HG03354 (cell line): ENCODE measurements at regions not wholly inside any gene's neighbourhood (a gene's known extent, or its start where the extent isn't known, plus 50 kb on each side); places are given as distances from the start of the nearest gene placed in this dataset.
"Not testable (repeated sequence)": the region's sequence is repeated elsewhere in the genome, so short reads cannot be mapped to it uniquely, and the experiment has no call there.

Source experiments
- ATAC-seq: cut with Tn5 transposase; IDR thresholded peaks from one replicate; pipeline ENCODE4 v1.9.1; 2021; ENCODE audit warnings: mild to moderate bottlenecking; ENCODE audit not compliant: unreplicated experiment, poor library complexity, severe bottlenecking

GRCh38 chr16:13665876-13666275 is 254.1 kb upstream of the ERCC4 start:
- ATAC-seq, result no peak

GRCh38 chr16:13672196-13672595 is 247.8 kb upstream of the ERCC4 start:
- no peak for ATAC-seq

GRCh38 chr16:13680021-13680889 is 239.7 kb upstream of the ERCC4 start:
- no peak for ATAC-seq

GRCh38 chr16:13684819-13685563 is 235.0 kb upstream of the ERCC4 start:
- ATAC-seq, result no peak

GRCh38 chr16:13696017-13696416 is 223.9 kb upstream of the ERCC4 start:
- ATAC-seq, result no peak

GRCh38 chr16:13697013-13697412 is 222.9 kb upstream of the ERCC4 start:
- ATAC-seq, result no peak

GRCh38 chr16:13697568-13697967 is 222.4 kb upstream of the ERCC4 start:
- no peak for ATAC-seq

GRCh38 chr16:13702614-13703013 is 217.3 kb upstream of the ERCC4 start:
- no peak for ATAC-seq

GRCh38 chr16:13708347-13709120 is 211.4 kb upstream of the ERCC4 start:
- no peak for ATAC-seq

- no peak for ATAC-seq
These were observed 201.2 kb upstream of the ERCC4 start for GRCh38 chr16:13718748-13719147.

- ATAC-seq, result no peak
These were observed 192.0 kb upstream of the ERCC4 start for GRCh38 chr16:13727943-13728342.

- ATAC-seq, result no peak
These were observed 186.4 kb upstream of the ERCC4 start for GRCh38 chr16:13733561-13733960.

- ATAC-seq, result not testable (repeated sequence)
These were observed 180.2 kb upstream of the ERCC4 start for GRCh38 chr16:13739621-13740373.

GRCh38 chr16:13742928-13743327 is 177.0 kb upstream of the ERCC4 start:
- ATAC-seq, result no peak

GRCh38 chr16:13743571-13743970 is 176.4 kb upstream of the ERCC4 start:
- no peak for ATAC-seq

- no peak for ATAC-seq
These were observed 163.4 kb upstream of the ERCC4 start for GRCh38 chr16:13756411-13757140.

GRCh38 chr16:13766334-13766733 is 153.6 kb upstream of the ERCC4 start:
- no peak for ATAC-seq

- no peak for ATAC-seq
These were observed 152.7 kb upstream of the ERCC4 start for GRCh38 chr16:13767215-13767614.

- ATAC-seq, result no peak
These were observed 151.5 kb upstream of the ERCC4 start for GRCh38 chr16:13768471-13768870.
